GM21717 (cell line): ENCODE measurements at regions not wholly inside any gene's neighbourhood (a gene's known extent, or its start where the extent isn't known, plus 50 kb on each side); places are given as distances from the start of the nearest gene placed in this dataset.
"Not testable (repeated sequence)": the region's sequence is repeated elsewhere in the genome, so short reads cannot be mapped to it uniquely, and the experiment has no call there.

ENCODE experiments used
- ATAC-seq: cut with Tn5 transposase; IDR thresholded peaks from one replicate; pipeline ENCODE4 v1.9.1; 2021; ENCODE audit warnings: mild to moderate bottlenecking, moderate library complexity; ENCODE audit not compliant: unreplicated experiment

GRCh38 chr21:33994373-33994772 lies 78.8 kb upstream of the ATP5PO start:
- no peak for ATAC-seq

GRCh38 chr21:33993286-33994231 lies 78.0 kb upstream of the ATP5PO start:
- no peak for ATAC-seq

- ATAC-seq = not testable (repeated sequence)
Measured at GRCh38 chr21:33992412-33992811, 76.8 kb upstream of the ATP5PO start.

GRCh38 chr21:33991133-33991532 lies 75.5 kb upstream of the ATP5PO start:
- no peak for ATAC-seq

GRCh38 chr21:33989440-33989839 lies 73.8 kb upstream of the ATP5PO start:
- no peak for ATAC-seq

GRCh38 chr21:33988237-33989017 lies 72.8 kb upstream of the ATP5PO start:
- ATAC-seq = no peak

- no peak for ATAC-seq
Measured at GRCh38 chr21:33987461-33987860, 71.9 kb upstream of the ATP5PO start.

GRCh38 chr21:33985117-33986050 lies 69.8 kb upstream of the ATP5PO start:
- ATAC-seq = no peak

GRCh38 chr21:33984021-33984481 lies 68.4 kb upstream of the ATP5PO start:
- ATAC-seq = peak; percentile 50

- ATAC-seq = no peak
Measured at GRCh38 chr21:33981391-33982101, 65.9 kb upstream of the ATP5PO start.

- ATAC-seq = no peak
Measured at GRCh38 chr21:33980276-33980916, 64.8 kb upstream of the ATP5PO start.

- no peak for ATAC-seq
Measured at GRCh38 chr21:33978585-33978984, 63.0 kb upstream of the ATP5PO start.

GRCh38 chr21:33977721-33978369 lies 62.2 kb upstream of the ATP5PO start:
- no peak for ATAC-seq

- no peak for ATAC-seq
Measured at GRCh38 chr21:33977017-33977720, 61.6 kb upstream of the ATP5PO start.

GRCh38 chr21:33976082-33977016 lies 60.7 kb upstream of the ATP5PO start:
- ATAC-seq = peak; percentile 43

- ATAC-seq = peak; percentile 82
Measured at GRCh38 chr21:33975548-33976081, 60.0 kb upstream of the ATP5PO start.
